SK-N-SH (cell line): ENCODE measurements at regions not wholly inside any gene's neighbourhood (a gene's known extent, or its start where the extent isn't known, plus 50 kb on each side); places are given as distances from the start of the nearest gene placed in this dataset.

Experiments
- CTCF ChIA-PET: fragments of 300-600, 350-600 bp; formaldehyde crosslinking; extraction: SDS; loops from one replicate; lab custom pipeline; 2021; lab: Yijun Ruan, JAX
- POLR2A ChIA-PET: fragments of 350-600 bp; sonication (Branson Sonifier 250); formaldehyde crosslinking; extraction: SDS; loops from one replicate; lab custom pipeline; 2020; ENCODE audit warnings: antibody characterized with exemption, inconsistent platforms; lab: Yijun Ruan, JAX
- DNase-seq: peaks from one replicate; pipeline ENCODE4 v3.0.0; 2012
- H2AFZ ChIP-seq: fragments of 200-600 bp; sonication (generic); 2 replicates; pipeline ENCODE4 v1.8.1; 2016; ENCODE audit warnings: antibody characterized with exemption, mild to moderate bottlenecking, low read depth
- H3F3A ChIP-seq: fragments of 200-600 bp; sonication (generic); replicated peaks from 2 replicates; pipeline ENCODE3; 2016; ENCODE audit warnings: antibody characterized with exemption, mild to moderate bottlenecking; ENCODE audit not compliant: insufficient read depth
- H3K27ac ChIP-seq, 2 experiments: fragments of 200-500 bp in 1 of 2; fragments of 200-600 bp in 1 of 2; sonication (Bioruptor generic) in 1 of 2; sonication (generic), shearing (Covaris generic) in 1 of 2; 2 replicates each; pipeline versions ENCODE4 v1.5.1 to v1.6.1; 2014 to 2016; ENCODE audit warnings: low read depth in 2 of 2, inconsistent platforms in 1 of 2, low read length in 1 of 2, mild to moderate bottlenecking in 1 of 2, mixed read lengths in 1 of 2
- H3K27me3 ChIP-seq: fragments of 200-600 bp; sonication (generic), shearing (Covaris generic); 2 replicates; pipeline ENCODE4 v1.6.1; 2016; ENCODE audit warnings: mixed run types; ENCODE audit not compliant: insufficient read depth
- H3K36me3 ChIP-seq, 2 experiments: fragments of 200-500 bp in 1 of 2; fragments of 200-600 bp in 1 of 2; sonication (Bioruptor generic) in 1 of 2; sonication (generic) in 1 of 2; replicated peaks in 1 of 2; 2 replicates each; pipeline versions ENCODE3 to v1.5.1; 2014 to 2016; ENCODE audit warnings: low read length in 1 of 2, mild to moderate bottlenecking in 1 of 2; ENCODE audit not compliant: insufficient read depth in 2 of 2, control insufficient read depth in 1 of 2
- H3K4me1 ChIP-seq, 2 experiments: fragments of 200-500 bp in 1 of 2; fragments of 200-600 bp in 1 of 2; sonication (Bioruptor generic) in 1 of 2; sonication (generic), shearing (Covaris generic) in 1 of 2; 2 replicates each; pipeline versions ENCODE4 v1.5.1 to v1.6.1; 2014 to 2016; ENCODE audit warnings: low read depth in 1 of 2, low read length in 1 of 2, mixed run types in 1 of 2; ENCODE audit not compliant: insufficient read depth in 2 of 2, control insufficient read depth in 1 of 2
- H3K4me2 ChIP-seq: fragments of 200-600 bp; sonication (generic), shearing (Covaris generic); 2 replicates; pipeline ENCODE4 v1.6.1; 2017; ENCODE audit warnings: mixed run types
- H3K4me3 ChIP-seq, 2 experiments: fragments of 200-500 bp in 1 of 2; fragments of 200-600 bp in 1 of 2; sonication (Bioruptor generic) in 1 of 2; sonication (generic), shearing (Covaris generic) in 1 of 2; 2 replicates each; pipeline versions ENCODE4 v1.5.1 to v1.8.1; 2014 to 2016; ENCODE audit warnings: low read depth in 2 of 2, inconsistent platforms in 1 of 2, low read length in 1 of 2, mild to moderate bottlenecking in 1 of 2, mixed read lengths in 1 of 2, moderate library complexity in 1 of 2
- H3K79me2 ChIP-seq: fragments of 200-600 bp; sonication (generic); 2 replicates; pipeline ENCODE4 v1.8.1; 2017; ENCODE audit warnings: mild to moderate bottlenecking; ENCODE audit not compliant: insufficient read depth
- H3K9ac ChIP-seq: fragments of 200-600 bp; sonication (generic); 2 replicates; pipeline ENCODE4 v1.6.1; 2017; ENCODE audit warnings: mixed run types
- H3K9me2 ChIP-seq: fragments of 200-600 bp; sonication (generic); 2 replicates; pipeline ENCODE4 v1.6.1; 2017; ENCODE audit warnings: mixed run types
- H3K9me3 ChIP-seq: fragments of 200-600 bp; sonication (generic); 2 replicates; pipeline ENCODE4 v1.6.1; 2017; ENCODE audit warnings: mixed run types, mild to moderate bottlenecking, moderate library complexity
- H4K20me1 ChIP-seq: fragments of 200-600 bp; sonication (generic); 2 replicates; pipeline ENCODE4 v1.6.1; 2017; ENCODE audit warnings: mild to moderate bottlenecking, mixed run types; ENCODE audit not compliant: insufficient read depth
- GABPA ChIP-seq: IDR thresholded peaks from 2 replicates; pipeline ENCODE4 v1.4.0; 2012; ENCODE audit warnings: low read depth, mild to moderate bottlenecking
- GATA2 ChIP-seq: sonication (generic); formaldehyde crosslinking; IDR thresholded peaks from 2 replicates; pipeline ENCODE4 v1.5.0; 2020; ENCODE audit warnings: mild to moderate bottlenecking, missing genetic modification reagents
- YY1 ChIP-seq: IDR thresholded peaks from 2 replicates; pipeline ENCODE4 v1.4.0; 2012; ENCODE audit warnings: low read depth, mild to moderate bottlenecking
- WGBS: methylation state at CpG from one replicate; pipeline ENCODE4 v1.1.6; 2017; ENCODE audit warnings: low lambda C conversion rate; 5-methylcytosine and 5-hydroxymethylcytosine counted together
- TF ChIP-seq, protein P1 (sequence below): IDR thresholded peaks from 2 replicates; pipeline ENCODE4 v1.4.0; 2012; ENCODE audit warnings: low read depth, borderline replicate concordance
- TF ChIP-seq, protein P2 (sequence below): IDR thresholded peaks from 2 replicates; pipeline ENCODE4 v1.4.0; 2012; ENCODE audit warnings: low read depth, borderline replicate concordance
- TF ChIP-seq, protein P3 (sequence below): fragments of 150-350 bp; IDR thresholded peaks from 2 replicates; pipeline ENCODE4 v1.6.1; 2016; ENCODE audit warnings: mild to moderate bottlenecking, low read depth, low read length

- CTCF ChIA-PET, result interaction anchor here (0.6 to 1.6 kb wide), 2 partner anchors 25 to 1480 kb away, joined by 4 read pairs; no protein-coding TSS in a partner anchor
Observed at GRCh38 chr1:239718997-239719628, 332.7 kb downstream of the CHRM3 start.

DNA sequence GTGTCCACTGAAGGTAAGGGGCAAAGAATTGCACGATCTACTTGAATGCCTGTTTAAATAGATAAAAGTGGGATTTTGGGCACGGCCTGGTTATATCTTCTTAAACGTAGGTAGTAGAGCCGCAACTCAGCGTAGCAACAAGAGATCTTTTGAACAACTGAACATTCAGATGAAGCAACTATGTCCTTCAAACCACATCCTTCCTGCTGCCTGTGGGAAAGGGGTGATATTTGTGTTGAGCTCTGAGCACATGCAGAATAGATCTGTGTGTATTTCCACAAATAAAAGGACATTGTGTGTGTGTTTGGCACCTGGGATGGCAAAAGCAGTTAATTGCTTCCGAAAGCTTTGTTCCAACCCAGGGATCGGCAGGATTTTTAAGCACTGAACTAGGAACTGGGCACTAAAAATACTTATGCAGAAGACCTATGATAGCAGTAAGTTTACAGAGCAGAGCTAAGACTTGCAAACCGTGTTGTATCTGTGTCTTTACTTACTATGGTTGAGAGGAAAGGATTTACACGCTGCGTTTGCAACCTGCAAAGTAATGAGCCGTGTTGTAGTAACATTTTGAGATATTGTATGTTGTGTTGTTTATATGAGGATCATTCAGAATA lies 333.4 kb downstream of the CHRM3 start:
- Histone ChIP-seq H3K4me2 (no peak overlapping the region), H3K79me2 (no peaks in the 10 kb centered on the region), H2AFZ (no peak overlapping the region), H3K4me3 (no peak overlapping the region; a peak in 1 of 4 replicates), H3K9me2 (no peaks in the 10 kb centered on the region), H3K4me1 (peaks cover 0 to 21% of the 10 kb centered on the region in 2 experiments; a peak in 2 of 4 replicates), H3K9me3 (no peaks in the 10 kb centered on the region), H3F3A (no peaks in the 10 kb centered on the region), H3K27me3 (no peaks in the 10 kb centered on the region), H3K36me3 (no peaks in the 10 kb centered on the region), H4K20me1 (no peaks in the 10 kb centered on the region), H3K9ac (no peak overlapping the region), H3K27ac (peak overlapping the region in 1 of 2 experiments; percentile 55; a peak in 2 of 4 replicates)
- ChIA-PET CTCF (interaction anchor here (1.6 kb wide), 1 partner anchor 25 kb away, joined by 4 read pairs; no protein-coding TSS in a partner anchor), POLR2A (interaction anchor here (0.6 kb wide), 1 partner anchor 136 kb away, joined by 3 read pairs; no protein-coding TSS in a partner anchor)
- no peak for DNase-seq
- TF ChIP-seq YY1 (no peak), GATA2 (CRISPR knock-in tag) (no peak), GABPA (no peak)
- TF ChIP-seq, protein P1, sequence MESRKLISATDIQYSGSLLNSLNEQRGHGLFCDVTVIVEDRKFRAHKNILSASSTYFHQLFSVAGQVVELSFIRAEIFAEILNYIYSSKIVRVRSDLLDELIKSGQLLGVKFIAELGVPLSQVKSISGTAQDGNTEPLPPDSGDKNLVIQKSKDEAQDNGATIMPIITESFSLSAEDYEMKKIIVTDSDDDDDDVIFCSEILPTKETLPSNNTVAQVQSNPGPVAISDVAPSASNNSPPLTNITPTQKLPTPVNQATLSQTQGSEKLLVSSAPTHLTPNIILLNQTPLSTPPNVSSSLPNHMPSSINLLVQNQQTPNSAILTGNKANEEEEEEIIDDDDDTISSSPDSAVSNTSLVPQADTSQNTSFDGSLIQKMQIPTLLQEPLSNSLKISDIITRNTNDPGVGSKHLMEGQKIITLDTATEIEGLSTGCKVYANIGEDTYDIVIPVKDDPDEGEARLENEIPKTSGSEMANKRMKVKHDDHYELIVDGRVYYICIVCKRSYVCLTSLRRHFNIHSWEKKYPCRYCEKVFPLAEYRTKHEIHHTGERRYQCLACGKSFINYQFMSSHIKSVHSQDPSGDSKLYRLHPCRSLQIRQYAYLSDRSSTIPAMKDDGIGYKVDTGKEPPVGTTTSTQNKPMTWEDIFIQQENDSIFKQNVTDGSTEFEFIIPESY, result no peak
- TF ChIP-seq, protein P2, sequence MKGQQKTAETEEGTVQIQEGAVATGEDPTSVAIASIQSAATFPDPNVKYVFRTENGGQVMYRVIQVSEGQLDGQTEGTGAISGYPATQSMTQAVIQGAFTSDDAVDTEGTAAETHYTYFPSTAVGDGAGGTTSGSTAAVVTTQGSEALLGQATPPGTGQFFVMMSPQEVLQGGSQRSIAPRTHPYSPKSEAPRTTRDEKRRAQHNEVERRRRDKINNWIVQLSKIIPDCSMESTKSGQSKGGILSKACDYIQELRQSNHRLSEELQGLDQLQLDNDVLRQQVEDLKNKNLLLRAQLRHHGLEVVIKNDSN, result no peak
- 86% methylated on average over 11 of the region's 11 CpGs for WGBS

More at GRCh38 chr1:239718997-239719628, 332.7 kb downstream of the CHRM3 start:
- Histone ChIP-seq H3K27ac (peak overlapping the region in 1 of 2 experiments; percentile 55; a peak in 2 of 4 replicates), H4K20me1 (no peaks in the 10 kb centered on the region), H3K79me2 (no peaks in the 10 kb centered on the region), H3F3A (no peaks in the 10 kb centered on the region)
- POLR2A ChIA-PET, result interaction anchor here (0.6 kb wide), 1 partner anchor 135 kb away, joined by 3 read pairs; no protein-coding TSS in a partner anchor
- TF ChIP-seq, protein P3, sequence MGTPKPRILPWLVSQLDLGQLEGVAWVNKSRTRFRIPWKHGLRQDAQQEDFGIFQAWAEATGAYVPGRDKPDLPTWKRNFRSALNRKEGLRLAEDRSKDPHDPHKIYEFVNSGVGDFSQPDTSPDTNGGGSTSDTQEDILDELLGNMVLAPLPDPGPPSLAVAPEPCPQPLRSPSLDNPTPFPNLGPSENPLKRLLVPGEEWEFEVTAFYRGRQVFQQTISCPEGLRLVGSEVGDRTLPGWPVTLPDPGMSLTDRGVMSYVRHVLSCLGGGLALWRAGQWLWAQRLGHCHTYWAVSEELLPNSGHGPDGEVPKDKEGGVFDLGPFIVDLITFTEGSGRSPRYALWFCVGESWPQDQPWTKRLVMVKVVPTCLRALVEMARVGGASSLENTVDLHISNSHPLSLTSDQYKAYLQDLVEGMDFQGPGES, result no peak
- 0 out of 2 replicates have a peak, but pooled peaks have one; percentile 12 for TF ChIP-seq GATA2 (CRISPR knock-in tag)
- TF ChIP-seq, all 33 proteins: peak for 1
- Histone ChIP-seq H3K4me3 (no peak overlapping the region), H3K9me3 (no peaks in the 10 kb centered on the region), H3K36me3 (no peaks in the 10 kb centered on the region), H3K4me1 (peaks cover 0 to 19% of the 10 kb centered on the region in 2 experiments; a peak in 2 of 4 replicates), H3K9ac (no peak overlapping the region), H3K9me2 (no peaks in the 10 kb centered on the region), H2AFZ (no peak overlapping the region), H3K27me3 (no peaks in the 10 kb centered on the region), H3K4me2 (no peak overlapping the region)
- WGBS, result 72% methylated on average over 6 of the region's 6 CpGs
- no peak for DNase-seq
